ENCODE measurements at regions not wholly inside any gene's neighbourhood (a gene's known extent, or its start where the extent isn't known, plus 50 kb on each side); places are given as distances from the start of the nearest gene placed in this dataset.

- Histone ChIP-seq H2AFZ (ENCODE audit: insufficient read depth, low read depth, low read length, poor library complexity, severe bottlenecking) (no peak overlapping the region), H3K4me3 (ENCODE audit: control extremely low read depth in 1 of 5, extremely low read depth in 1 of 5, insufficient read depth in 1 of 5, low read depth in 2 of 5, low read length in 4 of 5) (no peak overlapping the region), H4K20me1 (ENCODE audit: control insufficient read depth, insufficient read depth, low read length, poor library complexity, severe bottlenecking) (no peaks in the 10 kb centered on the region), H3K27me3 (replicated peaks in 1 of 4; ENCODE audit: control extremely low read depth in 1 of 4, control insufficient read depth in 3 of 4, insufficient read depth in 4 of 4, low read length in 3 of 4) (peaks cover 0 to 2% (median 0%) of the 10 kb centered on the region in 4 experiments), H3K4me1 (ENCODE audit: control insufficient read depth in 2 of 2, insufficient read depth in 2 of 2, low read length in 2 of 2) (no peaks in the 10 kb centered on the region), H3K79me2 (ENCODE audit: control insufficient read depth, insufficient read depth, low read length) (no peaks in the 10 kb centered on the region), H3K36me3 (replicated peaks in 1 of 2; ENCODE audit: control extremely low read depth in 1 of 2, control insufficient read depth in 1 of 2, extremely low read depth in 1 of 2, insufficient read depth in 2 of 2, low read length in 1 of 2) (no peaks in the 10 kb centered on the region), H3K27ac (ENCODE audit: low read length in 2 of 2) (no peak overlapping the region), H3K4me2 (replicated peaks; ENCODE audit: low read depth, low read length, poor library complexity, severe bottlenecking) (no peak overlapping the region), H3K9me3 (ENCODE audit: control extremely low read depth in 1 of 3, control insufficient read depth in 2 of 3, insufficient read depth in 1 of 3, low read length in 2 of 3) (no peaks in the 10 kb centered on the region), H3K9ac (ENCODE audit: low read length) (no peak overlapping the region)
- intact Hi-C loops (cut with micrococcal nuclease), result no loop called here
- Mint-ChIP-seq H3K4me3 (no peak overlapping the region), H3K27me3 (peaks cover 16% of the 10 kb centered on the region), H3K27ac (no peak overlapping the region), H3K9me3 (ENCODE audit: insufficient read depth) (no peaks in the 10 kb centered on the region), H3K4me1 (no peaks in the 10 kb centered on the region)
- no CpG with 5 or more reads among the region's 3 CpGs for WGBS (ENCODE audit: insufficient coverage)
- POLR2A ChIA-PET, result no interaction called here
- CTCF ChIA-PET, result no interaction called here
- ATAC-seq (ENCODE audit: low read depth) (no peak), DNase-seq (no peak)
- TF ChIP-seq EZH2 (IDR thresholded peaks at IDR 0.05; ENCODE audit: borderline replicate concordance, insufficient read depth, low read depth, low read length, poor library complexity, severe bottlenecking), result no peak
- TF ChIP-seq, protein P1, sequence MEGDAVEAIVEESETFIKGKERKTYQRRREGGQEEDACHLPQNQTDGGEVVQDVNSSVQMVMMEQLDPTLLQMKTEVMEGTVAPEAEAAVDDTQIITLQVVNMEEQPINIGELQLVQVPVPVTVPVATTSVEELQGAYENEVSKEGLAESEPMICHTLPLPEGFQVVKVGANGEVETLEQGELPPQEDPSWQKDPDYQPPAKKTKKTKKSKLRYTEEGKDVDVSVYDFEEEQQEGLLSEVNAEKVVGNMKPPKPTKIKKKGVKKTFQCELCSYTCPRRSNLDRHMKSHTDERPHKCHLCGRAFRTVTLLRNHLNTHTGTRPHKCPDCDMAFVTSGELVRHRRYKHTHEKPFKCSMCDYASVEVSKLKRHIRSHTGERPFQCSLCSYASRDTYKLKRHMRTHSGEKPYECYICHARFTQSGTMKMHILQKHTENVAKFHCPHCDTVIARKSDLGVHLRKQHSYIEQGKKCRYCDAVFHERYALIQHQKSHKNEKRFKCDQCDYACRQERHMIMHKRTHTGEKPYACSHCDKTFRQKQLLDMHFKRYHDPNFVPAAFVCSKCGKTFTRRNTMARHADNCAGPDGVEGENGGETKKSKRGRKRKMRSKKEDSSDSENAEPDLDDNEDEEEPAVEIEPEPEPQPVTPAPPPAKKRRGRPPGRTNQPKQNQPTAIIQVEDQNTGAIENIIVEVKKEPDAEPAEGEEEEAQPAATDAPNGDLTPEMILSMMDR (IDR thresholded peaks at IDR 0.05), result no peak
Measured at GRCh38 chr10:78699971-78700370, 368.8 kb upstream of the ZMIZ1 start.

GRCh38 chr10:78700413-78700812 lies 368.4 kb upstream of the ZMIZ1 start:
- Mint-ChIP-seq H3K27me3 (peaks cover 19% of the 10 kb centered on the region), H3K27ac (no peak overlapping the region), H3K9me3 (ENCODE audit: insufficient read depth) (peaks cover 2% of the 10 kb centered on the region), H3K4me3 (no peak overlapping the region), H3K4me1 (no peaks in the 10 kb centered on the region)
- TF ChIP-seq, protein P1 (IDR thresholded peaks at IDR 0.05), result no peak
- no peak for TF ChIP-seq EZH2 (IDR thresholded peaks at IDR 0.05; ENCODE audit: borderline replicate concordance, insufficient read depth, low read depth, low read length, poor library complexity, severe bottlenecking)
- H3K27ac ChIP-seq (ENCODE audit: low read length in 2 of 2), result no peak overlapping the region
- ChIA-PET CTCF (no interaction called here), POLR2A (no interaction called here)
- H3K4me2 ChIP-seq (replicated peaks; ENCODE audit: low read depth, low read length, poor library complexity, severe bottlenecking), result no peak overlapping the region
- ATAC-seq (ENCODE audit: low read depth) (no peak), DNase-seq (no peak)
- no peaks in the 10 kb centered on the region for H3K4me1 ChIP-seq (ENCODE audit: control insufficient read depth in 2 of 2, insufficient read depth in 2 of 2, low read length in 2 of 2)
- no peak overlapping the region for H3K4me3 ChIP-seq (ENCODE audit: control extremely low read depth in 1 of 5, extremely low read depth in 1 of 5, insufficient read depth in 1 of 5, low read depth in 2 of 5, low read length in 4 of 5)
- no peaks in the 10 kb centered on the region for H3K9me3 ChIP-seq (ENCODE audit: control extremely low read depth in 1 of 3, control insufficient read depth in 2 of 3, insufficient read depth in 1 of 3, low read length in 2 of 3)
- H3K27me3 ChIP-seq (replicated peaks in 1 of 4; ENCODE audit: control extremely low read depth in 1 of 4, control insufficient read depth in 3 of 4, insufficient read depth in 4 of 4, low read length in 3 of 4), result peaks cover 0 to 2% (median 0%) of the 10 kb centered on the region in 4 experiments
- H3K9ac ChIP-seq (ENCODE audit: low read length), result no peak overlapping the region
- H3K79me2 ChIP-seq (ENCODE audit: control insufficient read depth, insufficient read depth, low read length), result no peaks in the 10 kb centered on the region
- H3K36me3 ChIP-seq (replicated peaks in 1 of 2; ENCODE audit: control extremely low read depth in 1 of 2, control insufficient read depth in 1 of 2, extremely low read depth in 1 of 2, insufficient read depth in 2 of 2, low read length in 1 of 2), result no peaks in the 10 kb centered on the region
- H2AFZ ChIP-seq (ENCODE audit: insufficient read depth, low read depth, low read length, poor library complexity, severe bottlenecking), result no peak overlapping the region
- H4K20me1 ChIP-seq (ENCODE audit: control insufficient read depth, insufficient read depth, low read length, poor library complexity, severe bottlenecking), result no peaks in the 10 kb centered on the region
- intact Hi-C loops (cut with micrococcal nuclease), result no loop called here
